HPDE6-E6E7 (cell line): ENCODE measurements at regions not wholly inside any gene's neighbourhood (a gene's known extent, or its start where the extent isn't known, plus 50 kb on each side); places are given as distances from the start of the nearest gene placed in this dataset.

Experiments
- DNase-seq: peaks from one replicate; pipeline ENCODE4 v3.0.0; 2011; ENCODE audit warnings: missing footprints; ENCODE audit errors: extremely low spot score

GRCh38 chr5:135723491-135723890 lies 111.0 kb upstream of the SLC25A48 start:
- no peak for DNase-seq

GRCh38 chr5:135721548-135722090 lies 112.8 kb upstream of the SLC25A48 start:
- DNase-seq = no peak

- DNase-seq = no peak
These were observed 114.3 kb upstream of the SLC25A48 start for GRCh38 chr5:135720191-135720590.

GRCh38 chr5:135719428-135720063 lies 114.9 kb upstream of the SLC25A48 start:
- DNase-seq = no peak

GRCh38 chr5:135718651-135719050 lies 115.8 kb upstream of the SLC25A48 start:
- DNase-seq = no peak

GRCh38 chr5:135718151-135718550 lies 116.3 kb upstream of the SLC25A48 start:
- peak; percentile 69 for DNase-seq

- DNase-seq = no peak
These were observed 119.0 kb upstream of the SLC25A48 start for GRCh38 chr5:135715267-135716055.

GRCh38 chr5:135714126-135714894 lies 120.2 kb upstream of the SLC25A48 start:
- DNase-seq = no peak

- DNase-seq = no peak
These were observed 121.1 kb upstream of the SLC25A48 start for GRCh38 chr5:135713161-135713915.

GRCh38 chr5:135711911-135712310 lies 122.6 kb upstream of the SLC25A48 start:
- DNase-seq = no peak

GRCh38 chr5:135710045-135710675 lies 124.3 kb upstream of the SLC25A48 start:
- no peak for DNase-seq

GRCh38 chr5:135709208-135709575 lies 125.3 kb upstream of the SLC25A48 start:
- DNase-seq = no peak

GRCh38 chr5:135708481-135709207 lies 125.8 kb upstream of the SLC25A48 start:
- no peak for DNase-seq

- no peak for DNase-seq
These were observed 127.2 kb upstream of the SLC25A48 start for GRCh38 chr5:135707302-135707701.

- DNase-seq = no peak
These were observed 127.6 kb upstream of the SLC25A48 start for GRCh38 chr5:135706893-135707292.

- no peak for DNase-seq
These were observed 127.7 kb upstream of the CXCL14 start for GRCh38 chr5:135706474-135706873.

- no peak for DNase-seq
These were observed 127.2 kb upstream of the CXCL14 start for GRCh38 chr5:135705941-135706466.

- DNase-seq = peak; percentile 60
These were observed 126.4 kb upstream of the CXCL14 start for GRCh38 chr5:135705141-135705631.

GRCh38 chr5:135704616-135705015 lies 125.8 kb upstream of the CXCL14 start:
- DNase-seq = no peak

GRCh38 chr5:135703016-135703550 lies 124.3 kb upstream of the CXCL14 start:
- DNase-seq = no peak
